Heart left ventricle (tissue), 13 donors: ENCODE measurements at regions not wholly inside any gene's neighbourhood (a gene's known extent, or its start where the extent isn't known, plus 50 kb on each side); places are given as distances from the start of the nearest gene placed in this dataset.

ENCODE experiments used
- POLR2A ChIP-seq, 2 donors: fragments of 450-650 bp; IDR thresholded peaks; one replicate each; pipeline ENCODE4 v1.6.1; 2017; ENCODE audit warnings: antibody characterized with exemption in 2 of 2, mild to moderate bottlenecking in 2 of 2, moderate library complexity in 2 of 2
- TF ChIP-seq, protein P1 (sequence below), 12 donors: fragments of 200-600 bp; sonication (generic) in 4 of 12; IDR thresholded peaks; one replicate each; pipeline versions ENCODE4 v1.5.0 to v1.8.0; 2018 to 2022; ENCODE audit warnings: antibody characterized with exemption in 12 of 12, mild to moderate bottlenecking in 5 of 12
- donor health status: ischemic (EF 13 %, LVEDD 7.1; RV severe dilation, severe dysfunction).
- donor health status: DM: no; HTN: yes; CAD: no.
- donor health status: DM: no; HTN: no; CAD: no.
- donor health status: ischemic (EF 25% LVEDD 6.9; RV normal size, moderate dysfunction).
- donor health status: ischemic (EF 25% LVEDD 5.7; RV mildly dilated, moderate dysfunction).
- donor health status: ischemic (EF 35%, LVEDD 5.7; RV mildly dilated, moderate dysfunction).
- donor health status: nonischemic (EF 11% LVEDD 7.7; RV severe dilation, severe dysfunction).
- donor health status: DM: yes; HTN: yes; CAD: no.
- donor health status: PGD.
- donor health status: ischemic (EF 29% LVEDD 5.4; RV normal size, mild dysfunction).
- donor health status: nonischemic (EF 23%, LVEDD 6.1; RV moderate dilation, normal function).

DNA sequence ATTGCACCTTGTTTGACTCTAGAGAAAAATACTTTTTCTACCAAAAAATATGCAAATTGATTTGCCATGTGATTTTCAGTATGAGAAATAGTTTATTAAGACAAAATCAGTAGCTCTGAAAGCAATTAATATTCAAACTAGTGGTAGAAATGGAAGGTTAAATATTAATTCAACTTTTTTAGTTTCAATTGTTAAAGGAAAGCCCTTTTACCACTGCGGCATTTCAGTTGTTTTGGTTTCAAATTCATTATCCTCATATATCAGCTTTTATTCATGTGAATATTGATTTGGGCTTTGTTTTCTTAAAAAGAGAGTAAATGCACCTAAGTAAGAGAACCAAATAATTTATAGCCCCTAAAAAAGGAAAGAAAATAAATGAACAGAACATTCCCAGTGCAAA lies 660.6 kb upstream of the CHD1 start:
- TF ChIP-seq, protein P1, sequence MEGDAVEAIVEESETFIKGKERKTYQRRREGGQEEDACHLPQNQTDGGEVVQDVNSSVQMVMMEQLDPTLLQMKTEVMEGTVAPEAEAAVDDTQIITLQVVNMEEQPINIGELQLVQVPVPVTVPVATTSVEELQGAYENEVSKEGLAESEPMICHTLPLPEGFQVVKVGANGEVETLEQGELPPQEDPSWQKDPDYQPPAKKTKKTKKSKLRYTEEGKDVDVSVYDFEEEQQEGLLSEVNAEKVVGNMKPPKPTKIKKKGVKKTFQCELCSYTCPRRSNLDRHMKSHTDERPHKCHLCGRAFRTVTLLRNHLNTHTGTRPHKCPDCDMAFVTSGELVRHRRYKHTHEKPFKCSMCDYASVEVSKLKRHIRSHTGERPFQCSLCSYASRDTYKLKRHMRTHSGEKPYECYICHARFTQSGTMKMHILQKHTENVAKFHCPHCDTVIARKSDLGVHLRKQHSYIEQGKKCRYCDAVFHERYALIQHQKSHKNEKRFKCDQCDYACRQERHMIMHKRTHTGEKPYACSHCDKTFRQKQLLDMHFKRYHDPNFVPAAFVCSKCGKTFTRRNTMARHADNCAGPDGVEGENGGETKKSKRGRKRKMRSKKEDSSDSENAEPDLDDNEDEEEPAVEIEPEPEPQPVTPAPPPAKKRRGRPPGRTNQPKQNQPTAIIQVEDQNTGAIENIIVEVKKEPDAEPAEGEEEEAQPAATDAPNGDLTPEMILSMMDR (IDR thresholded peaks at IDR 0.05), result no peak
- TF ChIP-seq POLR2A (IDR thresholded peaks at IDR 0.05), result no peak
